Bronchial epithelial cell (primary cell): ENCODE measurements at regions not wholly inside any gene's neighbourhood (a gene's known extent, or its start where the extent isn't known, plus 50 kb on each side); places are given as distances from the start of the nearest gene placed in this dataset.
A peak's percentile ranks its signal among the peaks of the same experiment; 100 is the strongest.

Experiments used
- DNase-seq: peaks from one replicate; pipeline ENCODE4 v3.0.0-alpha.2; 2010; ENCODE audit warnings: low read depth
- FAIRE-seq: peaks from 2 replicates; lab custom pipeline; 2011; peaks lifted over from hg19 to GRCh38; lab: Jason Lieb, UNC
- H3K27me3 ChIP-seq: 2 replicates; pipeline ENCODE4 v1.5.1; 2011; ENCODE audit warnings: low read length; ENCODE audit not compliant: control insufficient read depth, insufficient read depth
- H3K36me3 ChIP-seq: 2 replicates; pipeline ENCODE4 v1.5.1; 2011; ENCODE audit warnings: low read length; ENCODE audit not compliant: control insufficient read depth, insufficient read depth
- H3K4me3 ChIP-seq: 2 replicates; pipeline ENCODE4 v1.5.1; 2011; ENCODE audit warnings: mild to moderate bottlenecking, low read depth, low read length, control low read depth
- CTCF ChIP-seq: IDR thresholded peaks from 2 replicates; pipeline ENCODE4 v1.5.1; 2011; ENCODE audit warnings: mild to moderate bottlenecking, moderate library complexity, low read length, control low read depth, inconsistent platforms; ENCODE audit not compliant: insufficient read depth, severe bottlenecking

GRCh38 chr4:134952775-134953174 is 751.2 kb upstream of the PABPC4L start:
- Histone ChIP-seq H3K36me3 (no peaks in the 10 kb centered on the region), H3K4me3 (no peak overlapping the region), H3K27me3 (no peaks in the 10 kb centered on the region)
- FAIRE-seq = no peak
- no peak for TF ChIP-seq CTCF
- DNase-seq = no peak

- Histone ChIP-seq H3K4me3 (no peak overlapping the region), H3K36me3 (no peaks in the 10 kb centered on the region), H3K27me3 (no peaks in the 10 kb centered on the region)
- DNase-seq (no peak), FAIRE-seq (no peak)
- TF ChIP-seq CTCF = no peak
These were observed 750.7 kb upstream of the PABPC4L start for GRCh38 chr4:134952305-134952704.

- no peak for TF ChIP-seq CTCF
- DNase-seq = no peak
- no peak overlapping the region for H3K4me3 ChIP-seq
- no peak for FAIRE-seq
- no peaks in the 10 kb centered on the region for H3K27me3 ChIP-seq
- H3K36me3 ChIP-seq = no peaks in the 10 kb centered on the region
These were observed 746.6 kb upstream of the PABPC4L start for GRCh38 chr4:134948110-134948642.

- no peak for FAIRE-seq
- H3K27me3 ChIP-seq = no peaks in the 10 kb centered on the region
- no peak for TF ChIP-seq CTCF
- H3K4me3 ChIP-seq = no peak overlapping the region
- no peak for DNase-seq
- no peaks in the 10 kb centered on the region for H3K36me3 ChIP-seq
These were observed 742.5 kb upstream of the PABPC4L start for GRCh38 chr4:134944115-134944514.

GRCh38 chr4:134936014-134936413 is 734.4 kb upstream of the PABPC4L start:
- FAIRE-seq = no peak
- TF ChIP-seq CTCF = no peak
- no peak overlapping the region for H3K4me3 ChIP-seq

GRCh38 chr4:134935320-134935719 is 733.7 kb upstream of the PABPC4L start:
- no peak for TF ChIP-seq CTCF
- DNase-seq (peak; percentile 1), FAIRE-seq (no peak)
- Histone ChIP-seq H3K4me3 (no peak overlapping the region), H3K36me3 (no peaks in the 10 kb centered on the region), H3K27me3 (no peaks in the 10 kb centered on the region)

More at GRCh38 chr4:134936014-134936413, 734.4 kb upstream of the PABPC4L start:
- Histone ChIP-seq H3K27me3 (no peaks in the 10 kb centered on the region), H3K36me3 (no peaks in the 10 kb centered on the region)
- no peak for DNase-seq
